ENCODE measurements at regions not wholly inside any gene's neighbourhood (a gene's known extent, or its start where the extent isn't known, plus 50 kb on each side); places are given as distances from the start of the nearest gene placed in this dataset.

DNA sequence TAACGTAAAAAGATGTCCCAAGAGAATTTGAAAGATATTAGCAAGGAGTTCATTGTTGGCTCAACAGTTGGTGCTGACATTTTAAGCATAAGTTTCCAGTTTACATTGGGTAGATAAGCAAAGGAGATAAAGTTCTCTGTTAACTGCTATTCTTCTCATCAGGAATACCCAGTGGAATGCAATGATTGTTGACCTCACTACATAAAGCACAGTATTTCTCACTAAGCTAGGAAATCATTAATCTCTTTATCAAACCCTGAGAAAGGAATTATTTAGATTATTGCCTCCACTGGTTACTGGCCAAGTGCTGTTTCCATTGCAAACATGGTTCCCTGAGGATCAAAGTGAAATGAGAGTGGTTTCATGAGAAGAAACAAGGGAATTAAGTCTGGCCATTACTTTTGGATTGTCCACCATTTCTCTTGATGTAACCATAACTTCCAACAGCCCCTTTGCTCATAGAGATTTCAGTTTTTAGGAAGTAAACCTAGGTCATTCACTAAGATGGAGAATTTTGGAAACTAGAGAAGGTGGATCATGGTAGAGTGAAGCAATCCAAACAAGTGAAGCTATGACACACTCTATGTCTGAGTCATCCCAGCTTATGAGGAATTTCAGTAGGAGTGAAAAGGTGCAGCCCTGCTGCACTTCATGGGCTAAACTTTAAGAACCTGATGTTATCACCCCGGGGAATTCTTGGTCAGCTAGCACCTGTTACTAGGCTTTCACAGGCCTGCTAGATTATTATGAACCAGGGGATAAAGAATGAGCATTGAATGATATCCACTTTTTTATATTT, 163.4 kb downstream of the AREG start:
- DNase-seq = no peak
- no peaks in the 10 kb centered on the region for H3K9me3 ChIP-seq (ENCODE audit: control insufficient read depth, low read length)
- no peaks in the 10 kb centered on the region for H3K36me3 ChIP-seq (ENCODE audit: control insufficient read depth, insufficient read depth, low read length)
- no peak overlapping the region for H3K4me3 ChIP-seq (ENCODE audit: insufficient read depth, low read depth, low read length, poor library complexity, severe bottlenecking)
- H3K27me3 ChIP-seq (replicated peaks; ENCODE audit: control insufficient read depth, insufficient read depth, low read length, poor library complexity, severe bottlenecking) = no peaks in the 10 kb centered on the region
- H3K4me1 ChIP-seq (ENCODE audit: control insufficient read depth, insufficient read depth, low read length, poor library complexity, severe bottlenecking) = no peaks in the 10 kb centered on the region
- H3K27ac ChIP-seq (ENCODE audit: insufficient read depth, low read length, poor library complexity, severe bottlenecking) = no peak overlapping the region

DNA sequence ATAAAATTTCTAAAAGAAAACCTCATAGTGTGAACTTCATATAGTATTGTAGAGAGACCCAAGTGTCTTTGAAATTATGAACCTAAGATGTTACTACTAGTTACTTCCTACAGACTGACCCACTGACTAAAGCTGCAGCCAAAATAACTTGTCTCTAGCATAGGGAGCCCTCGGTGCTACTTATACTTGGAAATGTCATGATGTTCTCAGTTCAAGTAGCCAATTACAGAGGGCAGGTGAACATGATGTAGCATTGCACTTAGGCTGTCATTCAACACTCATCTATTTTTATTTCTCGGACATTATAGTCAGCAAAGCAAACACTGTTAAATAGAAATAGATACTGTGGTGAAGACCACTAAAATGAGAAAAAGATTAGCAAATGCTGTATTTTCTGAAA, 165.6 kb downstream of the AREG start:
- Histone ChIP-seq H3K4me3 (ENCODE audit: insufficient read depth, low read depth, low read length, poor library complexity, severe bottlenecking) (no peak overlapping the region), H3K27ac (ENCODE audit: insufficient read depth, low read length, poor library complexity, severe bottlenecking) (no peak overlapping the region), H3K36me3 (ENCODE audit: control insufficient read depth, insufficient read depth, low read length) (no peaks in the 10 kb centered on the region), H3K27me3 (replicated peaks; ENCODE audit: control insufficient read depth, insufficient read depth, low read length, poor library complexity, severe bottlenecking) (no peaks in the 10 kb centered on the region), H3K9me3 (ENCODE audit: control insufficient read depth, low read length) (no peaks in the 10 kb centered on the region), H3K4me1 (ENCODE audit: control insufficient read depth, insufficient read depth, low read length, poor library complexity, severe bottlenecking) (no peaks in the 10 kb centered on the region)
- DNase-seq = no peak

DNA sequence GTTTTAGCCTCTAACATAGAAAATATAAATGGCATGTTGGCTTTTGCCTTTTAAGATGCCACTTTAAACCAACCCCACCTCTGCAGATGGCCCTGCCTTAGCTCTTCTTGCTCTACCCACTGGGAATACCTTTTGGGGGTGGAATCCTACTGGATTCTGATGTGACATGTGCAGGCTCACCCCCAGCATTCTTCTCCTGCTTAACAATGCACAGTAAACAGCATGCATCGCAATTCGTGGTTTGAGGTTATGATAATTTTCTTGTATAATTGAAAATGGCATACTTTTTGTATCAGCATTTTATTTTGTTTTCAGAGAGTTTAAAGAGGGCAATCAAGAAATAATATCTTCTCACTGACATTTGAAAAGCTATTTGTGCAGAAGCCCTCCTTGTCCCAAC, 167.9 kb downstream of the AREG start:
- no peaks in the 10 kb centered on the region for H3K27me3 ChIP-seq (replicated peaks; ENCODE audit: control insufficient read depth, insufficient read depth, low read length, poor library complexity, severe bottlenecking)
- H3K27ac ChIP-seq (ENCODE audit: insufficient read depth, low read length, poor library complexity, severe bottlenecking) = no peak overlapping the region

DNA sequence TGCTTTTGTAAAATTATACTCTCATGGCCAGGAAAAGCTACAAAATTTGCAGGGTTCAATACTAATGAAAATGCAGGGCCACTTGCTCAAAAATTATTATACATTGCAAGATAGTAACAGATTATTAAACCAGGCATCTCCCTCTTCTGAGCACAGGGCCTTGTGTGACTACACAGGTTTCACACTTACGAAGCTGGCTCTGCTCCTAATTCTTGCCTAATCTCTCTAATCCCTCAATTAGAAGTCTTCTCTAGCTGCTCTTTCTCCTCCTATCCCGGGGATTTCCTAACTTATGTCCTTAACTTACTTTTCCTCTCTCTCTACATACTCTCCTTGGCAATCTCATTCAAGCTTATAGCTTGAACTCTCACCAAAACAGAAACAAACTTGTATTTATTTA, 168.3 kb downstream of the AREG start:
- Histone ChIP-seq H3K36me3 (ENCODE audit: control insufficient read depth, insufficient read depth, low read length) (no peaks in the 10 kb centered on the region), H3K4me3 (ENCODE audit: insufficient read depth, low read depth, low read length, poor library complexity, severe bottlenecking) (no peak overlapping the region)
- DNase-seq = no peak

More for the DNA sequence above, 167.9 kb downstream of the AREG start:
- Histone ChIP-seq H3K4me3 (ENCODE audit: insufficient read depth, low read depth, low read length, poor library complexity, severe bottlenecking) (no peak overlapping the region), H3K9me3 (ENCODE audit: control insufficient read depth, low read length) (no peaks in the 10 kb centered on the region), H3K4me1 (ENCODE audit: control insufficient read depth, insufficient read depth, low read length, poor library complexity, severe bottlenecking) (no peaks in the 10 kb centered on the region), H3K36me3 (ENCODE audit: control insufficient read depth, insufficient read depth, low read length) (no peaks in the 10 kb centered on the region)
- no peak for DNase-seq

DNA sequence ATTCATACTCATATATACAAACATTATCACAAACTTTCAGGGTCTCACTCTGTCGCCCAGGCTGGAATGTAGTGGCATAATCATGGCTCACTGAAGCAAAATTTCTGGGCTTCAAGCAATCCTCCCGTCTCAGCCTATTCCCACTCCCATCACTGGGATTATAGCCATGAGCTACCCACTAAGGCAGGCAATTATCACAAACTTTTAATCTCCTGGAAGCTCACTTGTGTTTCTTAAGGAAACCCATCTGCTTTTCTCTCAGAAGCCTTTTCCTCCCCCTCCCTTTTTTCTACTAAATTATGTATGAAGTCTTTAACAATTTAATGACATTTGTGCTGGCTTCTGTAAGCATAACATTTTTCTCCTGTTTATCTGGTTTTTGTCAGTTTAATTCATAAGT, 170.5 kb downstream of the AREG start:
- no peaks in the 10 kb centered on the region for H3K4me1 ChIP-seq (ENCODE audit: control insufficient read depth, insufficient read depth, low read length, poor library complexity, severe bottlenecking)
- DNase-seq = no peak
- no peaks in the 10 kb centered on the region for H3K27me3 ChIP-seq (replicated peaks; ENCODE audit: control insufficient read depth, insufficient read depth, low read length, poor library complexity, severe bottlenecking)
- H3K4me3 ChIP-seq (ENCODE audit: insufficient read depth, low read depth, low read length, poor library complexity, severe bottlenecking) = no peak overlapping the region
- H3K36me3 ChIP-seq (ENCODE audit: control insufficient read depth, insufficient read depth, low read length) = no peaks in the 10 kb centered on the region
- H3K27ac ChIP-seq (ENCODE audit: insufficient read depth, low read length, poor library complexity, severe bottlenecking) = no peak overlapping the region
- no peaks in the 10 kb centered on the region for H3K9me3 ChIP-seq (ENCODE audit: control insufficient read depth, low read length)

More for the DNA sequence above, 168.3 kb downstream of the AREG start:
- H3K4me1 ChIP-seq (ENCODE audit: control insufficient read depth, insufficient read depth, low read length, poor library complexity, severe bottlenecking) = no peaks in the 10 kb centered on the region
- H3K9me3 ChIP-seq (ENCODE audit: control insufficient read depth, low read length) = no peaks in the 10 kb centered on the region
- no peaks in the 10 kb centered on the region for H3K27me3 ChIP-seq (replicated peaks; ENCODE audit: control insufficient read depth, insufficient read depth, low read length, poor library complexity, severe bottlenecking)
- H3K27ac ChIP-seq (ENCODE audit: insufficient read depth, low read length, poor library complexity, severe bottlenecking) = no peak overlapping the region

DNA sequence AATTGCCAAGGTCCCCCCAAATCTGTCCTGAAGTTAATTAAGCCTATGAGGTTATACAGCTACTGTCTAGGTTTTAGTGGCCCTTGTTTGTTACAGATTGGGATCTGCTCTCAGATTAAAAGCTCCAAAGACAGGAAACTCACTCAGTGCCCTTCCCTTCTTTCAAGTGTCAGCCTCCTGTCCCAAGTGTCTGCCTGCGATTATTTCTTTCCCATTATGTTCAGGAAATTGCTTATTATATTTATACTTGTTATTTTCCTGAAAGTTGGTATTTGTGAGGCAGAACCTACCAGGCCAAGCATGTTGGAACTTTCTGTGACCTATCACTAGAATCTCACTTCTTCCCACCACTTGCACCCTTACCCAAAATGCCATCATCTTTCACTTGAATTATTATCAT, 173.2 kb downstream of the AREG start:
- no peaks in the 10 kb centered on the region for H3K9me3 ChIP-seq (ENCODE audit: control insufficient read depth, low read length)
- no peaks in the 10 kb centered on the region for H3K36me3 ChIP-seq (ENCODE audit: control insufficient read depth, insufficient read depth, low read length)
- DNase-seq = no peak
- no peaks in the 10 kb centered on the region for H3K4me1 ChIP-seq (ENCODE audit: control insufficient read depth, insufficient read depth, low read length, poor library complexity, severe bottlenecking)
- no peak overlapping the region for H3K27ac ChIP-seq (ENCODE audit: insufficient read depth, low read length, poor library complexity, severe bottlenecking)
- H3K27me3 ChIP-seq (replicated peaks; ENCODE audit: control insufficient read depth, insufficient read depth, low read length, poor library complexity, severe bottlenecking) = no peaks in the 10 kb centered on the region
- H3K4me3 ChIP-seq (ENCODE audit: insufficient read depth, low read depth, low read length, poor library complexity, severe bottlenecking) = no peak overlapping the region

DNA sequence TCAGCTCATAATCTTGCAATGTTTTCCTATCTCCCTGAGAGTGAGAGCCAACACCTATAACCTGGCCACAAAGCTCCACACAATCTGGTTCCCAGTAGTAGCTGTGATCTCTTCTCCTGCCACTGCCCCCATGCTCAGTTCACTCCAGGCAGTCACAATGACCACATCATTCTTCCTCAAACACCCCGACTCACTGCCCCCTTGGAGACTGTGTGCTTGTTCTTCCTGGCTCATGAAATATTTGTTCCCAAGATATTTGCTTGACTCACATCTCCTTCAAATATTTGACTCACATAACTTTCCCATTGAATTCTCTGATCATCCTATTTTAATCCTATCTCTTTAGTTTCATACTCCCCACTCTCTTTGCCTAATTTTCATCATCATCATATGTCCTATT, 173.7 kb downstream of the AREG start:
- Histone ChIP-seq H3K27ac (ENCODE audit: insufficient read depth, low read length, poor library complexity, severe bottlenecking) (no peak overlapping the region), H3K4me1 (ENCODE audit: control insufficient read depth, insufficient read depth, low read length, poor library complexity, severe bottlenecking) (no peaks in the 10 kb centered on the region)
- no peak for DNase-seq

DNA sequence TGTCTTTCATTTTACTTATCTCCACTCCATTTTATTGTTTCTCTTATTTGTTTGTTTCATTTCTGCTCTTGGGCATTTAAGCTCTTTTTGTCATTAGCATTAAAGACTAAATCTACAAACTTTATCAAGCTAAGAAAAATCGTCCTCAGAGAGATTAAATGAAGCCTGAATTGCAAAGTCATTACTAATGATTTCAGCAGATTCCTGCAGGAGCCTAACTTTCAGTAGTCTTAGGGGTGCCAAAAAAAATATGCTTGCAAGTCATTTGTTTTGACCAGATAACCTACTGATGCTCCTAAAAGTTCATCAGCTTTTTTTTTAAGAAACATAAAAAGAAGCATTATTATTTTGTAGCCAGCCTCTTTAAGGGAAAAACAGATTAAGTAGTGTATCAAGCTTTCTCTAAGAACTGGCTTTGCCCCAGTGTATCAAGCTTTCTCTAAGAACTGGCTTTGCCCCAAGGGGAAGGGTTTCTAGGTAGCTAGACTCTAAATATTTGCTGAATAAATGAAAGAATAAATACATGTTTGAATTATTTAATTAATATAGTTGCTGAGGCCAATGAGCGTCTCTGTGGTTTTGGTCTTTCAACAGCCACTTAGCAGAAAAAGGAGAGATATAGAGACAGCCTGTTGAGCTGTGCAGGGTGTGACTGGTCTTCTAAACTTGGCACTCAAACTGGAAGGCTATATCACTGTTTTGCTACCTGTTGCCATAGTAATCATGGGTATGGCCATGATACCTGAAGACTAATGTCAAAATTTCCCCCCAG, 174.2 kb downstream of the BTC start:
- DNase-seq = no peak
- no peak overlapping the region for H3K4me3 ChIP-seq (ENCODE audit: insufficient read depth, low read depth, low read length, poor library complexity, severe bottlenecking)
- H3K27me3 ChIP-seq (replicated peaks; ENCODE audit: control insufficient read depth, insufficient read depth, low read length, poor library complexity, severe bottlenecking) = no peaks in the 10 kb centered on the region
- no peaks in the 10 kb centered on the region for H3K36me3 ChIP-seq (ENCODE audit: control insufficient read depth, insufficient read depth, low read length)
- H3K4me1 ChIP-seq (ENCODE audit: control insufficient read depth, insufficient read depth, low read length, poor library complexity, severe bottlenecking) = no peaks in the 10 kb centered on the region
- H3K27ac ChIP-seq (ENCODE audit: insufficient read depth, low read length, poor library complexity, severe bottlenecking) = no peak overlapping the region
- no peaks in the 10 kb centered on the region for H3K9me3 ChIP-seq (ENCODE audit: control insufficient read depth, low read length)

More for the DNA sequence above, 173.7 kb downstream of the AREG start:
- Histone ChIP-seq H3K4me3 (ENCODE audit: insufficient read depth, low read depth, low read length, poor library complexity, severe bottlenecking) (no peak overlapping the region), H3K27me3 (replicated peaks; ENCODE audit: control insufficient read depth, insufficient read depth, low read length, poor library complexity, severe bottlenecking) (no peaks in the 10 kb centered on the region), H3K36me3 (ENCODE audit: control insufficient read depth, insufficient read depth, low read length) (no peaks in the 10 kb centered on the region), H3K9me3 (ENCODE audit: control insufficient read depth, low read length) (no peaks in the 10 kb centered on the region)

DNA sequence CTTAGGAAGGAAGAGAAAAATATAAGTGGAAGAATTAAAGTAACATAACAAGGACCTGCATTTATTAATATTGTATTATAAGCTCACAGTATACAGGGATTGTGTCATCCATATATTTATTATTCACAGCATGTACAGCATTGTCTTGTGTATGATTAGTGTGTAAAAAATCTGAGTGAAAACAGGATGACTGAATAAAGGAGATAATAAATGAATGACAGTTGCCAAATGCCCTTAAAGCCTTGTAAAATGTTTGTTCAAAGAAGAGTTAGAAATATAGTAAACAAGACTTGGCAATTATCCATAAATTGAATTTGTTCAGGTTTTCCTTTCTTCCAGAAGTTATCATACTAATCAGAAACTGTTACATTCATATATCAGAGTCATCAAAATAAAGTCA, 172.7 kb downstream of the BTC start:
- DNase-seq = no peak
- no peak overlapping the region for H3K27ac ChIP-seq (ENCODE audit: insufficient read depth, low read length, poor library complexity, severe bottlenecking)
- H3K9me3 ChIP-seq (ENCODE audit: control insufficient read depth, low read length) = no peaks in the 10 kb centered on the region
- H3K4me3 ChIP-seq (ENCODE audit: insufficient read depth, low read depth, low read length, poor library complexity, severe bottlenecking) = no peak overlapping the region
- no peaks in the 10 kb centered on the region for H3K36me3 ChIP-seq (ENCODE audit: control insufficient read depth, insufficient read depth, low read length)
- H3K4me1 ChIP-seq (ENCODE audit: control insufficient read depth, insufficient read depth, low read length, poor library complexity, severe bottlenecking) = peaks cover 2% of the 10 kb centered on the region
- H3K27me3 ChIP-seq (replicated peaks; ENCODE audit: control insufficient read depth, insufficient read depth, low read length, poor library complexity, severe bottlenecking) = no peaks in the 10 kb centered on the region

DNA sequence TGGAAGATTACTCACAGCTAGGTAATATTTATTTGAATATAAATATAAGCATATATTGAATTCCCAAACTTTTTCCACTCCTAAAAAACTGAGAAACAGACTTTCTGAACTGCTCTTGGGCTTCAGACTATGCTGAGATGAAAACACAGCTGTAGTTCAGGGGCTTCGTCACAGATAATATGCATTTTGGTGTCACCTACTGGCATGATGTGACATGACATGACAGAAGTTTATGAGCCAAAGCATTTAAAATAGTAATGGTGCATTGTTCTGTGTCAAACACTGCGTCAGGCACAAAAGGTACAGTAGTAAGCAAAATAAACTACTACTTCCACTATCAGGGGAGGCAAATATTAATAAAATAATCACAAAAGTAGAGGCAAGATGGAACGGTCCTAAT, 171.3 kb downstream of the BTC start:
- H3K4me1 ChIP-seq (ENCODE audit: control insufficient read depth, insufficient read depth, low read length, poor library complexity, severe bottlenecking) = peaks cover 2% of the 10 kb centered on the region
- H3K36me3 ChIP-seq (ENCODE audit: control insufficient read depth, insufficient read depth, low read length) = no peaks in the 10 kb centered on the region
- DNase-seq = no peak
- H3K9me3 ChIP-seq (ENCODE audit: control insufficient read depth, low read length) = no peaks in the 10 kb centered on the region
- no peaks in the 10 kb centered on the region for H3K27me3 ChIP-seq (replicated peaks; ENCODE audit: control insufficient read depth, insufficient read depth, low read length, poor library complexity, severe bottlenecking)
- no peak overlapping the region for H3K4me3 ChIP-seq (ENCODE audit: insufficient read depth, low read depth, low read length, poor library complexity, severe bottlenecking)
- no peak overlapping the region for H3K27ac ChIP-seq (ENCODE audit: insufficient read depth, low read length, poor library complexity, severe bottlenecking)

Data from effector memory CD4-positive, alpha-beta T cell (primary cell).